ENCODE measurements at regions not wholly inside any gene's neighbourhood (a gene's known extent, or its start where the extent isn't known, plus 50 kb on each side); places are given as distances from the start of the nearest gene placed in this dataset.

- in situ Hi-C loops (cut with HindIII; ENCODE audit: low sequenced_read_pairs) = no loop called here
- DNase-seq (ENCODE audit: low spot score) = no peak
Measured at GRCh38 chr11:26835611-26836010, 113.8 kb upstream of the SLC5A12 start.

GRCh38 chr11:26837154-26837553 is 115.3 kb upstream of the SLC5A12 start:
- in situ Hi-C loops (cut with HindIII; ENCODE audit: low sequenced_read_pairs) = no loop called here
- DNase-seq (ENCODE audit: low spot score) = no peak

- in situ Hi-C loops (cut with HindIII; ENCODE audit: low sequenced_read_pairs) = no loop called here
- no peak for DNase-seq (ENCODE audit: low spot score)
Measured at GRCh38 chr11:26839911-26840698, 118.2 kb upstream of the SLC5A12 start.

- no peak for DNase-seq (ENCODE audit: low spot score)
- in situ Hi-C loops (cut with HindIII; ENCODE audit: low sequenced_read_pairs) = no loop called here
Measured at GRCh38 chr11:26841818-26842473, 120.1 kb upstream of the SLC5A12 start.

- in situ Hi-C loops (cut with HindIII; ENCODE audit: low sequenced_read_pairs) = no loop called here
- DNase-seq (ENCODE audit: low spot score) = no peak
Measured at GRCh38 chr11:26842478-26843282, 120.8 kb upstream of the SLC5A12 start.

GRCh38 chr11:26843539-26843938 is 121.7 kb upstream of the SLC5A12 start:
- no peak for DNase-seq (ENCODE audit: low spot score)
- in situ Hi-C loops (cut with HindIII; ENCODE audit: low sequenced_read_pairs) = no loop called here

GRCh38 chr11:26844963-26845362 is 123.1 kb upstream of the SLC5A12 start:
- DNase-seq (ENCODE audit: low spot score) = no peak
- in situ Hi-C loops (cut with HindIII; ENCODE audit: low sequenced_read_pairs) = no loop called here

GRCh38 chr11:26846227-26846626 is 124.4 kb upstream of the SLC5A12 start:
- no peak for DNase-seq (ENCODE audit: low spot score)
- in situ Hi-C loops (cut with HindIII; ENCODE audit: low sequenced_read_pairs) = no loop called here

- in situ Hi-C loops (cut with HindIII; ENCODE audit: low sequenced_read_pairs) = no loop called here
Measured at GRCh38 chr11:26847459-26847858, 125.6 kb upstream of the SLC5A12 start.

GRCh38 chr11:26847977-26848376 is 126.1 kb upstream of the SLC5A12 start:
- in situ Hi-C loops (cut with HindIII; ENCODE audit: low sequenced_read_pairs) = no loop called here
- no peak for DNase-seq (ENCODE audit: low spot score)

More at GRCh38 chr11:26847459-26847858, 125.6 kb upstream of the SLC5A12 start:
- peak; percentile 74 for DNase-seq (ENCODE audit: low spot score)

- peak; percentile 88 for DNase-seq (ENCODE audit: low spot score)
- in situ Hi-C loops (cut with HindIII; ENCODE audit: low sequenced_read_pairs) = no loop called here
Measured at GRCh38 chr11:26849036-26849435, 127.2 kb upstream of the SLC5A12 start.

GRCh38 chr11:26851291-26851690 is 129.4 kb upstream of the SLC5A12 start:
- DNase-seq (ENCODE audit: low spot score) = no peak
- in situ Hi-C loops (cut with HindIII; ENCODE audit: low sequenced_read_pairs) = no loop called here

GRCh38 chr11:26851696-26852095 is 129.8 kb upstream of the SLC5A12 start:
- in situ Hi-C loops (cut with HindIII; ENCODE audit: low sequenced_read_pairs) = no loop called here
- DNase-seq (ENCODE audit: low spot score) = peak; percentile 96

- no peak for DNase-seq (ENCODE audit: low spot score)
- in situ Hi-C loops (cut with HindIII; ENCODE audit: low sequenced_read_pairs) = no loop called here
Measured at GRCh38 chr11:26858098-26858497, 135.8 kb upstream of the FIBIN start.

- in situ Hi-C loops (cut with HindIII; ENCODE audit: low sequenced_read_pairs) = no loop called here
- DNase-seq (ENCODE audit: low spot score) = no peak
Measured at GRCh38 chr11:26859416-26859815, 134.5 kb upstream of the FIBIN start.

- in situ Hi-C loops (cut with HindIII; ENCODE audit: low sequenced_read_pairs) = no loop called here
- peak; percentile 64 for DNase-seq (ENCODE audit: low spot score)
Measured at GRCh38 chr11:26860091-26860780, 133.7 kb upstream of the FIBIN start.

GRCh38 chr11:26860895-26861294 is 133.0 kb upstream of the FIBIN start:
- in situ Hi-C loops (cut with HindIII; ENCODE audit: low sequenced_read_pairs) = no loop called here
- DNase-seq (ENCODE audit: low spot score) = no peak

- DNase-seq (ENCODE audit: low spot score) = no peak
- in situ Hi-C loops (cut with HindIII; ENCODE audit: low sequenced_read_pairs) = no loop called here
Measured at GRCh38 chr11:26862801-26863200, 131.1 kb upstream of the FIBIN start.

GRCh38 chr11:26865703-26866102 is 128.2 kb upstream of the FIBIN start:
- DNase-seq (ENCODE audit: low spot score) = no peak
- in situ Hi-C loops (cut with HindIII; ENCODE audit: low sequenced_read_pairs) = no loop called here

All from G401 (cell line).